GM10266 (cell line): ENCODE measurements at regions not wholly inside any gene's neighbourhood (a gene's known extent, or its start where the extent isn't known, plus 50 kb on each side); places are given as distances from the start of the nearest gene placed in this dataset.
"Not testable (repeated sequence)": the region's sequence is repeated elsewhere in the genome, so short reads cannot be mapped to it uniquely, and the experiment has no call there.

Experiments
- DNase-seq: peaks from one replicate; pipeline ENCODE4 v3.0.0; 2012; ENCODE audit errors: extremely low spot score
- TF ChIP-seq, protein P1 (sequence below): IDR thresholded peaks from 2 replicates; pipeline ENCODE4 v1.5.1; 2012; ENCODE audit warnings: mild to moderate bottlenecking, low read depth; ENCODE audit not compliant: control insufficient read depth, insufficient read depth; ENCODE audit errors: missing control alignments

DNA sequence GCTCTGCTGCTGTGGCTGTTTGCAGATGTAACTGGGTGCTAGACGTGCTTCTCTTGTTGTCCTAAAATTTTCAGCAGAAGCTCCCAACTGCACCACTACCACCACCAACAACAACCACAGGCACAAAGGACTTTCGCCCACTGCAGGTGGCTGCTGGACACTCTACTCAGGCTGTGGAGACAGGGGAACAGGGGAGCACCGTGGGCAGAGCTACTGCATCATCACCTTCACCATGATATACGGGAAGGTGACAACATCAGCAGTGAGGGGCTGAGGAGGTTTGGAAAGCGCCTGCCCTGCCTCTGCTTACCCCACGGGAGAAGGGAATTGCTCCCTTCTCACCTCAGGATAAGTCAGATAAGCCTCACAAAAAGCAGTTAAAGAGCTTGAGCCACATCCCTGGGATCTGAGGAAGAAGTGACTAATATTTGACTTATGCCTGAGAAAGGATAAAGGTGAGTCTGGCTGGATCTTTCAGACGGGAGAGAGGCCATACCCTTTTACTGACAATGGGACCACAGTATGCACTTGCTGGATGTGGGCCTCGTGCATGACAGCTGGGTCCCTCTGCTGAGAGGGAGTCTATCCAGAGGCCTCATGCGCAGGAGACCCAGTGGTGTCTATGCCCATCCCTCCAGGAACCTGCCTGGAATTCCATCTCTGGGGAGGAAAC is 217.6 kb downstream of the KLF6 start:
- TF ChIP-seq, protein P1, sequence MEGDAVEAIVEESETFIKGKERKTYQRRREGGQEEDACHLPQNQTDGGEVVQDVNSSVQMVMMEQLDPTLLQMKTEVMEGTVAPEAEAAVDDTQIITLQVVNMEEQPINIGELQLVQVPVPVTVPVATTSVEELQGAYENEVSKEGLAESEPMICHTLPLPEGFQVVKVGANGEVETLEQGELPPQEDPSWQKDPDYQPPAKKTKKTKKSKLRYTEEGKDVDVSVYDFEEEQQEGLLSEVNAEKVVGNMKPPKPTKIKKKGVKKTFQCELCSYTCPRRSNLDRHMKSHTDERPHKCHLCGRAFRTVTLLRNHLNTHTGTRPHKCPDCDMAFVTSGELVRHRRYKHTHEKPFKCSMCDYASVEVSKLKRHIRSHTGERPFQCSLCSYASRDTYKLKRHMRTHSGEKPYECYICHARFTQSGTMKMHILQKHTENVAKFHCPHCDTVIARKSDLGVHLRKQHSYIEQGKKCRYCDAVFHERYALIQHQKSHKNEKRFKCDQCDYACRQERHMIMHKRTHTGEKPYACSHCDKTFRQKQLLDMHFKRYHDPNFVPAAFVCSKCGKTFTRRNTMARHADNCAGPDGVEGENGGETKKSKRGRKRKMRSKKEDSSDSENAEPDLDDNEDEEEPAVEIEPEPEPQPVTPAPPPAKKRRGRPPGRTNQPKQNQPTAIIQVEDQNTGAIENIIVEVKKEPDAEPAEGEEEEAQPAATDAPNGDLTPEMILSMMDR, result no peak
- DNase-seq, result no peak

DNA sequence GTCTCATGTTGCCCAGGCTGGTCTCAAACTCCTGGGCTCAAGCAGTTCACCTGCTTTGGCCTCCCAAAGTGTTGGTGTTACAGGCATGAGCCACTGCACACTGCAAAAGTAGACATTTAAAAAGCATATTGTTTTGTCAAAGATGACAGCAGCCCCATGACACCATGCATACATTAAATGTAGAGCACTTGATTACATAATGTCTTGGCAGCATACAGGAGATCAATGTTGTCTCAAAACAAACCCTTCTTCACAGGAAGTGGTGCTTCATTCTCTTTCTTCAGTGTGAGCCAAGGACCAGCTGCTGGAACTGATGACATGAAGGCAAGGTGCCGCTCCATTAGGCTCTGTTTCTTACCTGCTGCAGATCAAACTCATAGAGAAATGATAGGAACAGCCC is 218.4 kb downstream of the KLF6 start:
- DNase-seq, result no peak
- TF ChIP-seq, protein P1, result no peak

DNA sequence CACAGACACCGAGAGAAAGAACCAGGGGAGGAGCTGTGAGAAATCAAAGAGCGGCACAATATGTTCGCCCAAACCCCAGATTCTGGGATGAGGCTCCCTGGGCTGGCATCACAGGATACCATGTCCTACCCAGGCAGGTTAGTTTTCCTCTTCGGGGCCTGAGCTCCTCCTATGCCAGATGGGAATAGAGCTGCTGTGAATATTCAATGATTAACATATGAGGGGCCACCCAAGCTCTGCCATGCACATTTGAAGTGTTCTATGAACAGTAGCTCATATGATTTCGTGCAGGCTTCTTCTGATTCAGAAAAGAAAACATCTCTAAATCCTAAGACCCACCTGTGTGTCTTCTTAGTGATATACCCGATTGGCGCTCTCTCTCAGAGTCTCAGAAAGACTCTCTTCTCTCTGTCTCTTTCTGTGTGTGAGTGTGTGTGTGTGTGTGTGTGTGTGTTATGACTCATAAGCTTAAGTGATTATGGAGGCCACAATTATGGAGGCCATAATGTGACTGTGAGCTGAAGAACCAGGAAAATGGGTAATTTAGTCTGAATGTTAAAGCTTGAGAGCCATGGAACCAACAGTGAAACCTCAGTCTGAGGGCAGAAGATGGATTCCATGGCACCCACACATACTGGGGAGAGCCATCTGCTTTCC is 220.5 kb downstream of the KLF6 start:
- TF ChIP-seq, protein P1, result no peak
- no peak for DNase-seq

DNA sequence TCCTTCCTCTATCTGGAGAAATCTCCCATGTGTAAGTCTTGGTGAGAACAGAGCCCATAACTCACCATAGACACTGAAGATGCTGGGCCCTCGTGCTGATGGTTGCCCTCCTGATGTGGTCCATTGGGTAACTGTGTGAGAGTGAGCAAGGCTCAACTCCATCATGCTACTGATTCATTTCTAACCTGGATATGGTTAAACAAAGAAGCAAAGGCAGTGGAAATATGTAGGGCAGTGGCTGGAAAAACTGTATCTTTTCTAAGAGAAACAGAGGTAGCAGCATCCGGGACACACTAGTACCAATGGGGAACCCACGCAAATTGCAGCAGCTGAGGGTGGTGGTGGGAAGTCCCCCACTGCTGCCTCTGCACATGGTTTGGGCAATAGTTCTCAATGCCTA is 221.7 kb downstream of the KLF6 start:
- TF ChIP-seq, protein P1, result no peak
- DNase-seq, result no peak

DNA sequence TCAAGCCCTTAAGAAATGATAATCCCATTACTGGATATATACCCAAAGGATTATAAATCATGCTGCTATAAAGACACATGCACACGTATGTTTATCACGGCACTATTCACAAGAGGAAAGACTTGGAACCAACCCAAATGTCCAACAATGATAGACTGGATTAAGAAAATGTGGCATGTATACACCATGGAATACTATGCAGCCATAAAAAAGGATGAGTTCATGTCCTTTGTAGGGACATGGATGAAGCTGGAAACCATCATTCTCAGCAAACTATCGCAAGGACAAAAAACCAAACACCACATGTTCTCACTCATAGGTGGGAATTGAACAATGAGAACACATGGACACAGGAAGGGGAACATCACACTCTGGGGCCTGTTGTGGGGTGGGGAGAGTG is 224.4 kb downstream of the KLF6 start:
- DNase-seq, result not testable (repeated sequence)

DNA sequence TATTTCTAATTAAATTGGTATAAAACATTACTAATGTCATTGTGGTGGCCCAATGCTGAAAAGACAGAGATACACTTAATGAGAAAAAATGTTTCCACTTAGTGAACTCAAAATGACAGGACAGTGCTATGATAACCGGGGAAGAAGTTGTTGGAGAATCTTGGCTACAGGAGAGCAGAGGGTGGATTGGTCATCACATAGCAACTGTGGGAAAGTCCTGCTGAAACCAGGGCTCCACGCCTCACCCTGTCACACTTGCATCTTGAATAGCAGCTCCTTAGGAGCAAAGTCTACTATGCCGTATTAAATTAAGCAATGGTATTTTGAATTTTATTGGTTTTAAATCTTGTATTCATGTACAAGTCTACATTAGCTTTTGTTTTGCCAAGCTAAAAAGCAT is 225.5 kb downstream of the KLF6 start:
- DNase-seq, result no peak
- TF ChIP-seq, protein P1, result no peak

DNA sequence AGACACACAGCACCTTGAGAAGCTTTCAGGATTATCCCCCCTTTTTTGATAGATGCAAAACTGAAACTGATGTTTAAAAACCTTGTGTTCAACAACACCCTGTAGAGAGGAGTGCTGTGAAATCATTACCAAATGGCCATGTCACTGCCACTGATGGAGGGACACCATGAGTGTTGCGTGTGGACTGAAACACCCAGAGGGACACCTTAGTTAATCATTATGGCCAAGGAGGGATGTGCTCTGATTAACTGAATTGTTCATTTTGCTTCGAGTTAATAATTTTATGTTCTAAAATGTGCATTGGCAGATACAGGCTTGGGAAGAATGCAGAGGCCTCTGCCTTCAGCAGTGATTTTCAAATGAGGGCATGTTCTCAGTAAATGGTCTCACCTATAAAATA is 226.0 kb downstream of the KLF6 start:
- TF ChIP-seq, protein P1, result no peak
- no peak for DNase-seq

DNA sequence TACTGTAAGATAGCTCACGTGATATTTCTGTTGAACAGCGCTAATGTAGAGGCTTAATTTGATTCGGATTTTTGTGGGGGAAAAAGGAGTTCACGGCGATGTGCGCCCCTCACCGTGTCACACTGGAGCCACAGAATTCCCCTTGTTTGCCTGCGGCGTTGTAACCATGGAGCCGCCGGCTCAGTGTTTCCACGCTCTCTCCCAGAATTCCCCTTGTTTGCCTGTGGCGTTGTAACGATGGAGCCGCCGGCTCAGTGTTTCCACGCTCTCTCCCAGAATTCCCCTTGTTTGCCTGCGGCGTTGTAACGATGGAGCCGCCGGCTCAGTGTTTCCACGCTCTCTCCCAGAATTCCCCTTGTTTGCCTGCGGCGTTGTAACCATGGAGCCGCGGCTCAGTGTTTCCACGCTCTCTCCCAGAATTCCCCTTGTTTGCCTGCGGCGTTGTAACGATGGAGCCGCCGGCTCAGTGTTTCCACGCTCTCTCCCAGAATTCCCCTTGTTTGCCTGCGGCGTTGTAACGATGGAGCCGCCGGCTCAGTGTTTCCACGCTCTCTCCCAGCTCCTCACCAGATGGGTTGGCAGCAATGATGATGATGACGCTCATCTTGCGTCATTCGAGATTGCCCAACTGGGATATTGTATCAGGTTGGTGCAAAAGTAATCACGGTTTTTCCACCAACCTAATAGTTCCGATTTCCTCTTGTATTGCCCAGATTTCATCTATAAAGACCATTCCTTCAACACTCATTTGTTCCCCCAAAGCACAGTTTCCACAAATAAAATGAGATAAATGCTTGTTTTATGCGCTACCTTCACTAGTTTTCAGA is 228.6 kb downstream of the KLF6 start:
- DNase-seq, result not testable (repeated sequence)
